OCI-LY1 (cell line): ENCODE measurements at regions not wholly inside any gene's neighbourhood (a gene's known extent, or its start where the extent isn't known, plus 50 kb on each side); places are given as distances from the start of the nearest gene placed in this dataset.

Experiments used
- H2AFZ ChIP-seq: fragments of 200-600 bp; sonication (generic), shearing (Covaris generic); 2 replicates; pipeline ENCODE4 v1.6.0; 2014; ENCODE audit warnings: antibody characterized with exemption, mild to moderate bottlenecking, low read length
- H3F3A ChIP-seq: fragments of 200-600 bp; sonication (generic), shearing (Covaris generic); 2 replicates; pipeline ENCODE4 v1.6.0; 2014; ENCODE audit warnings: mild to moderate bottlenecking, antibody characterized with exemption, low read length, moderate library complexity; ENCODE audit not compliant: insufficient read depth
- H3K27ac ChIP-seq: fragments of 200-600 bp; sonication (generic); 2 replicates; pipeline ENCODE4 v1.5.1; 2014; ENCODE audit warnings: low read length, mixed run types, mild to moderate bottlenecking, low read depth; ENCODE audit not compliant: poor library complexity, severe bottlenecking
- H3K27me3 ChIP-seq: fragments of 200-600 bp; sonication (generic); 2 replicates; pipeline ENCODE4 v1.6.0; 2014; ENCODE audit warnings: antibody characterized with exemption, mild to moderate bottlenecking, low read length, moderate library complexity; ENCODE audit not compliant: insufficient read depth
- H3K36me3 ChIP-seq: fragments of 200-600 bp; sonication (generic); 2 replicates; pipeline ENCODE4 v1.6.1; 2014; ENCODE audit warnings: mild to moderate bottlenecking, antibody characterized with exemption, low read length, moderate library complexity, mixed read lengths; ENCODE audit not compliant: insufficient read depth
- H3K4me1 ChIP-seq: fragments of 200-600 bp; sonication (generic); 2 replicates; pipeline ENCODE4 v1.5.1; 2014; ENCODE audit warnings: mild to moderate bottlenecking, low read length, moderate library complexity; ENCODE audit not compliant: insufficient read depth, severe bottlenecking
- H3K4me2 ChIP-seq: fragments of 200-600 bp; sonication (generic), shearing (Covaris generic); 2 replicates; pipeline ENCODE4 v1.6.1; 2014; ENCODE audit warnings: low read length
- H3K4me3 ChIP-seq: fragments of 200-600 bp; sonication (generic); 2 replicates; pipeline ENCODE4 v1.5.1; 2014; ENCODE audit warnings: low read length, low read depth, mild to moderate bottlenecking, mixed read lengths; ENCODE audit not compliant: poor library complexity, severe bottlenecking
- H3K79me2 ChIP-seq: fragments of 200-600 bp; shearing (Covaris generic); 2 replicates; pipeline ENCODE4 v1.6.1; 2016; ENCODE audit warnings: mixed run types, low read length, mixed read lengths; ENCODE audit not compliant: insufficient read depth
- H3K9ac ChIP-seq: fragments of 200-600 bp; sonication (generic), shearing (Covaris generic); 2 replicates; pipeline ENCODE4 v1.6.1; 2014; ENCODE audit warnings: mild to moderate bottlenecking, low read length, mixed read lengths
- H3K9me2 ChIP-seq: fragments of 200-600 bp; sonication (generic), shearing (Covaris generic); 2 replicates; pipeline ENCODE4 v1.6.1; 2014; ENCODE audit warnings: low read depth, mild to moderate bottlenecking, low read length, mixed read lengths
- H3K9me3 ChIP-seq: fragments of 200-600 bp; shearing (Covaris generic); 2 replicates; pipeline ENCODE4 v1.6.1; 2014; ENCODE audit warnings: low read length, mixed read lengths
- H4K20me1 ChIP-seq: fragments of 200-600 bp; sonication (generic), shearing (Covaris generic); 2 replicates; pipeline ENCODE4 v1.6.0; 2016; ENCODE audit warnings: mild to moderate bottlenecking, low read length; ENCODE audit not compliant: insufficient read depth
- CTCF ChIP-seq: fragments of 200-600 bp; sonication (generic), shearing (Covaris generic); IDR thresholded peaks from 2 replicates; pipeline ENCODE4 v1.5.1; 2017; ENCODE audit warnings: mild to moderate bottlenecking, antibody characterized with exemption, low read length, moderate library complexity, mixed read lengths
- EZH2 ChIP-seq: fragments of 200-600 bp; sonication (generic), shearing (Covaris generic); IDR thresholded peaks from 2 replicates; pipeline ENCODE4 v1.8.0; 2017; ENCODE audit warnings: borderline replicate concordance, mixed run types, mild to moderate bottlenecking, antibody characterized with exemption, low read length, moderate library complexity, mixed read lengths

- H3K9ac ChIP-seq, result no peak overlapping the region
- H3K27me3 ChIP-seq, result no peaks in the 10 kb centered on the region
- H3K27ac ChIP-seq, result no peak overlapping the region
- H3K4me1 ChIP-seq, result no peaks in the 10 kb centered on the region
- H3K79me2 ChIP-seq, result no peaks in the 10 kb centered on the region
- H3K4me2 ChIP-seq, result no peak overlapping the region
- H3K9me2 ChIP-seq, result no peaks in the 10 kb centered on the region
- TF ChIP-seq EZH2 (no peak), CTCF (no peak)
- H3K36me3 ChIP-seq, result no peaks in the 10 kb centered on the region
- H3F3A ChIP-seq, result no peaks in the 10 kb centered on the region
- no peak overlapping the region for H2AFZ ChIP-seq
- no peaks in the 10 kb centered on the region for H4K20me1 ChIP-seq
- no peaks in the 10 kb centered on the region for H3K9me3 ChIP-seq
- no peak overlapping the region for H3K4me3 ChIP-seq
Measured at GRCh38 chr1:232385221-232385620, 244.7 kb downstream of the SIPA1L2 start.

DNA sequence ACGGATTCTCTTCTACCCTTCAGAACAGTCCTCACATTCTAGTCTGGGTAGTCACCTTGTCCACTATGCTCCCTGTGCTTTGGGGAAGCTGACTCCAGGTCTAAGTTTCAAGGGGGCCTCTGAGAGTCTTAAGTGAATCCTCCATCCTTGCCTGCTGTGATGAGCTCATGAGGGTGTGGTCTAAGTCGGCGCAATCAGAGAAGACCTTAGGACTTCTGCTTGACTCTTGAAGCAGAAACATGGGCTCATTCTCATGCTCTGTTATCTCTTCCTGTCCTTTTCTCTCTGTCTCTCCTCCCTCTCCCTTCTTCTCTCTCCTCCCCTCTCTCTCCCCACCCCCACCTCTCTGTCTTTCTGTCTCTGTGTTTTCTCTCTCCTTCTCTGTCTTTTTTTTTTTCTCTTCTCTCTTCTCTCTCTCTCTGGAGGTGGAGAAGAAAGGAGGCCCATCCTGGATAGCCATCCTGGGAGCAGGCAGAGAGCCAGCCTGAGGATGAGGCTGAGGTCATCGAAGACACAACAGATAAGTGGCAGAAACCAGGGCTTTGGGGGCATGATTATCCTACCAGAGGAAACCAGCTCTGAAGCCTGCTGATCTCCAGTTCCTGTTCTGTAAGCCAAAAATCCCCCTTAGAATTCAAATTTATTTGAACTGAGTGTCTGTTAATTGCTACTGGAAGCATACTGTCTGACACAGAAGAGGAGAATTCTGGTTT lies 245.6 kb downstream of the SIPA1L2 start:
- Histone ChIP-seq H4K20me1 (no peaks in the 10 kb centered on the region), H3K4me3 (no peak overlapping the region), H3K4me2 (no peak overlapping the region), H3K4me1 (no peaks in the 10 kb centered on the region), H3K9me2 (no peaks in the 10 kb centered on the region), H3K9me3 (no peaks in the 10 kb centered on the region), H3K79me2 (no peaks in the 10 kb centered on the region), H3K9ac (no peak overlapping the region), H3K36me3 (no peaks in the 10 kb centered on the region), H3K27ac (no peak overlapping the region), H2AFZ (no peak overlapping the region), H3K27me3 (no peaks in the 10 kb centered on the region), H3F3A (no peaks in the 10 kb centered on the region)
- TF ChIP-seq CTCF (no peak), EZH2 (no peak)

- Histone ChIP-seq H3K9me3 (no peaks in the 10 kb centered on the region), H3K9ac (no peak overlapping the region), H4K20me1 (no peaks in the 10 kb centered on the region), H3K79me2 (no peaks in the 10 kb centered on the region), H3K36me3 (no peaks in the 10 kb centered on the region), H3K4me2 (no peak overlapping the region), H3K27ac (no peak overlapping the region), H3K4me1 (no peaks in the 10 kb centered on the region), H3K9me2 (no peaks in the 10 kb centered on the region), H3K4me3 (no peak overlapping the region), H2AFZ (no peak overlapping the region), H3F3A (no peaks in the 10 kb centered on the region), H3K27me3 (no peaks in the 10 kb centered on the region)
- TF ChIP-seq CTCF (no peak), EZH2 (no peak)
Measured at GRCh38 chr1:232383455-232384123, 246.3 kb downstream of the SIPA1L2 start.
